Trophoblast cell (in vitro differentiated cells and primary cell): ENCODE measurements at regions not wholly inside any gene's neighbourhood (a gene's known extent, or its start where the extent isn't known, plus 50 kb on each side); places are given as distances from the start of the nearest gene placed in this dataset.

Experiments used
- DNase-seq, 2 donors: peaks; one replicate each; pipeline ENCODE4 v3.0.0-alpha.2; 2016
- H2AFZ ChIP-seq: 2 replicates; pipeline ENCODE4 v1.6.1; 2013; ENCODE audit warnings: low read length, moderate library complexity, mild to moderate bottlenecking; ENCODE audit not compliant: insufficient read depth, poor library complexity
- H2AK5ac ChIP-seq: 2 replicates; pipeline ENCODE4 v1.6.1; 2013; ENCODE audit warnings: mild to moderate bottlenecking, low read length
- H2BK120ac ChIP-seq: 2 replicates; pipeline ENCODE4 v1.6.1; 2013; ENCODE audit warnings: low read length, mild to moderate bottlenecking, moderate library complexity; ENCODE audit not compliant: insufficient read depth, poor library complexity
- H2BK12ac ChIP-seq: 2 replicates; pipeline ENCODE4 v1.6.1; 2013; ENCODE audit warnings: mild to moderate bottlenecking, low read length, moderate library complexity
- H2BK5ac ChIP-seq: 2 replicates; pipeline ENCODE4 v1.6.1; 2013; ENCODE audit warnings: low read length, low read depth, moderate library complexity, mild to moderate bottlenecking; ENCODE audit not compliant: poor library complexity
- H3K14ac ChIP-seq: 2 replicates; pipeline ENCODE4 v1.6.1; 2013; ENCODE audit warnings: mild to moderate bottlenecking, low read length
- H3K18ac ChIP-seq: 2 replicates; pipeline ENCODE4 v1.6.1; 2013; ENCODE audit warnings: mild to moderate bottlenecking, low read length
- H3K23ac ChIP-seq: 2 replicates; pipeline ENCODE4 v1.6.1; 2013; ENCODE audit warnings: low read length
- H3K27ac ChIP-seq: 2 replicates; pipeline ENCODE4 v1.5.1; 2013; ENCODE audit warnings: low read depth, mild to moderate bottlenecking, inconsistent platforms, low read length, moderate library complexity
- H3K27me3 ChIP-seq: 2 replicates; pipeline ENCODE4 v1.6.1; 2013; ENCODE audit warnings: inconsistent platforms, mild to moderate bottlenecking, low read length, moderate library complexity; ENCODE audit not compliant: insufficient read depth
- H3K36me3 ChIP-seq, 2 experiments: 1 replicate in 1 of 2; 2 replicates in 1 of 2; pipeline ENCODE4 v1.6.1; 2013; ENCODE audit warnings: low read length in 2 of 2, mild to moderate bottlenecking in 2 of 2, moderate library complexity in 1 of 2; ENCODE audit not compliant: insufficient read depth in 2 of 2, control insufficient read depth in 1 of 2
- H3K4ac ChIP-seq: 2 replicates; pipeline ENCODE4 v1.6.1; 2013; ENCODE audit warnings: low read depth, mild to moderate bottlenecking, low read length, moderate library complexity
- H3K4me1 ChIP-seq, 2 experiments: 1 replicate in 1 of 2; 2 replicates in 1 of 2; pipeline ENCODE4 v1.6.1; 2013; ENCODE audit warnings: low read length in 2 of 2, mild to moderate bottlenecking in 2 of 2, moderate library complexity in 1 of 2; ENCODE audit not compliant: insufficient read depth in 2 of 2, control insufficient read depth in 1 of 2
- H3K4me2 ChIP-seq: 2 replicates; pipeline ENCODE4 v1.6.1; 2013; ENCODE audit warnings: inconsistent platforms, mild to moderate bottlenecking, low read length, moderate library complexity
- H3K4me3 ChIP-seq: 2 replicates; pipeline ENCODE4 v1.5.1; 2013; ENCODE audit warnings: mild to moderate bottlenecking, low read depth, low read length, inconsistent platforms
- H3K79me1 ChIP-seq: one replicate; pipeline ENCODE4 v1.6.1; 2013; ENCODE audit warnings: low read length
- H3K79me2 ChIP-seq: 2 replicates; pipeline ENCODE4 v1.6.1; 2013; ENCODE audit warnings: low read length, mild to moderate bottlenecking; ENCODE audit not compliant: control insufficient read depth, insufficient read depth, poor library complexity
- H3K9ac ChIP-seq: 2 replicates; pipeline ENCODE4 v1.6.1; 2013; ENCODE audit warnings: mild to moderate bottlenecking, low read length
- H3K9me3 ChIP-seq: 2 replicates; pipeline ENCODE4 v1.6.1; 2013; ENCODE audit warnings: low read depth, mild to moderate bottlenecking, control low read depth, inconsistent platforms, low read length; ENCODE audit not compliant: insufficient read depth
- H4K12ac ChIP-seq: 2 replicates; pipeline ENCODE4 v1.6.1; 2013; ENCODE audit warnings: low read depth, mild to moderate bottlenecking, low read length, moderate library complexity
- H4K8ac ChIP-seq: 2 replicates; pipeline ENCODE4 v1.6.1; 2013; ENCODE audit warnings: low read depth, mild to moderate bottlenecking, low read length, moderate library complexity
- H4K91ac ChIP-seq: one replicate; pipeline ENCODE4 v1.6.1; 2013; ENCODE audit warnings: low read depth, mild to moderate bottlenecking, low read length, moderate library complexity
- WGBS: extraction: QIAGEN DNeasy Blood & Tissue Kit; methylation state at CpG from one replicate; pipeline ENCODE4 v1.1.7; 2013; ENCODE audit warnings: missing lambda C conversion rate; ENCODE audit not compliant: insufficient read length, insufficient coverage; ENCODE audit errors: extremely low coverage; 5-methylcytosine and 5-hydroxymethylcytosine counted together

- Histone ChIP-seq H2AFZ (no peak overlapping the region), H4K12ac (no peak overlapping the region), H2BK12ac (no peak overlapping the region), H3K4me3 (no peak overlapping the region), H2BK120ac (no peak overlapping the region), H2BK5ac (no peak overlapping the region), H3K4me2 (no peak overlapping the region), H2AK5ac (no peak overlapping the region), H3K36me3 (no peaks in the 10 kb centered on the region), H3K4me1 (no peaks in the 10 kb centered on the region), H3K9ac (no peak overlapping the region), H3K79me1 (no peaks in the 10 kb centered on the region), H3K79me2 (no peaks in the 10 kb centered on the region), H4K8ac (no peak overlapping the region), H3K4ac (no peak overlapping the region), H3K23ac (no peak overlapping the region), H4K91ac (no peak overlapping the region), H3K27ac (no peak overlapping the region), H3K18ac (no peak overlapping the region), H3K27me3 (no peaks in the 10 kb centered on the region), H3K9me3 (no peaks in the 10 kb centered on the region), H3K14ac (no peak overlapping the region)
- DNase-seq: no peak
- WGBS: no CpG with 5 or more reads among the region's 2 CpGs
Measured at GRCh38 chr4:117302226-117302625, 216.8 kb upstream of the TRAM1L1 start.

GRCh38 chr4:117311215-117311614 is 225.8 kb upstream of the TRAM1L1 start:
- no peaks in the 10 kb centered on the region for H3K79me1 ChIP-seq
- no CpG with 5 or more reads among the region's 2 CpGs for WGBS
- H3K9me3 ChIP-seq: no peaks in the 10 kb centered on the region

GRCh38 chr4:117311989-117312388 is 226.6 kb upstream of the TRAM1L1 start:
- Histone ChIP-seq H3K9me3 (no peaks in the 10 kb centered on the region), H2BK120ac (no peak overlapping the region), H4K91ac (no peak overlapping the region)

More at GRCh38 chr4:117311215-117311614, 225.8 kb upstream of the TRAM1L1 start:
- no peak overlapping the region for H2AK5ac ChIP-seq
- no peak overlapping the region for H4K8ac ChIP-seq
- H3K4me2 ChIP-seq: no peak overlapping the region
- no peak overlapping the region for H2AFZ ChIP-seq
- no peak overlapping the region for H4K12ac ChIP-seq
- no peak for DNase-seq
- no peak overlapping the region for H3K4me3 ChIP-seq
- H3K36me3 ChIP-seq: no peaks in the 10 kb centered on the region
- H3K4ac ChIP-seq: no peak overlapping the region
- H3K27me3 ChIP-seq: no peaks in the 10 kb centered on the region
- H3K4me1 ChIP-seq: no peaks in the 10 kb centered on the region
- no peak overlapping the region for H2BK120ac ChIP-seq
- H2BK5ac ChIP-seq: no peak overlapping the region
- no peak overlapping the region for H3K14ac ChIP-seq
- no peak overlapping the region for H3K23ac ChIP-seq
- no peak overlapping the region for H3K27ac ChIP-seq
- H3K79me2 ChIP-seq: no peaks in the 10 kb centered on the region
- no peak overlapping the region for H4K91ac ChIP-seq
- H2BK12ac ChIP-seq: no peak overlapping the region
- H3K18ac ChIP-seq: no peak overlapping the region
- H3K9ac ChIP-seq: no peak overlapping the region

GRCh38 chr4:117324851-117325491 is 239.6 kb upstream of the TRAM1L1 start:
- Histone ChIP-seq H3K4me2 (no peak overlapping the region), H3K27ac (no peak overlapping the region), H3K79me1 (no peaks in the 10 kb centered on the region), H3K4me3 (no peak overlapping the region), H2BK5ac (no peak overlapping the region), H3K4me1 (no peaks in the 10 kb centered on the region), H4K8ac (no peak overlapping the region), H3K9me3 (no peaks in the 10 kb centered on the region), H2AFZ (no peak overlapping the region), H3K79me2 (no peaks in the 10 kb centered on the region), H3K18ac (no peak overlapping the region), H2BK12ac (no peak overlapping the region), H2BK120ac (no peak overlapping the region), H3K4ac (no peak overlapping the region), H3K9ac (no peak overlapping the region), H4K12ac (no peak overlapping the region), H3K36me3 (no peaks in the 10 kb centered on the region), H2AK5ac (no peak overlapping the region), H3K27me3 (no peaks in the 10 kb centered on the region), H4K91ac (no peak overlapping the region), H3K23ac (no peak overlapping the region), H3K14ac (no peak overlapping the region)
- peak; percentile 14 to 42 for DNase-seq
- WGBS: no CpG with 5 or more reads among the region's 1 CpG

More at GRCh38 chr4:117311989-117312388, 226.6 kb upstream of the TRAM1L1 start:
- no peaks in the 10 kb centered on the region for H3K79me1 ChIP-seq
- no peak overlapping the region for H2BK5ac ChIP-seq
- no peak overlapping the region for H2AK5ac ChIP-seq
- no peaks in the 10 kb centered on the region for H3K79me2 ChIP-seq
- H3K4ac ChIP-seq: no peak overlapping the region
- DNase-seq: no peak
- no peak overlapping the region for H2BK12ac ChIP-seq
- H4K12ac ChIP-seq: no peak overlapping the region
- no peak overlapping the region for H3K9ac ChIP-seq
- no peak overlapping the region for H3K14ac ChIP-seq
- H4K8ac ChIP-seq: no peak overlapping the region
- no peaks in the 10 kb centered on the region for H3K36me3 ChIP-seq
- no peak overlapping the region for H2AFZ ChIP-seq
- WGBS: no CpG with 5 or more reads among the region's 3 CpGs
- no peaks in the 10 kb centered on the region for H3K4me1 ChIP-seq
- no peaks in the 10 kb centered on the region for H3K27me3 ChIP-seq
- H3K18ac ChIP-seq: no peak overlapping the region
- H3K23ac ChIP-seq: no peak overlapping the region
- no peak overlapping the region for H3K4me3 ChIP-seq
- no peak overlapping the region for H3K4me2 ChIP-seq
- H3K27ac ChIP-seq: no peak overlapping the region
